Activated naive CD8-positive, alpha-beta T cell treated with anti-CD3 and anti-CD28 coated beads, Interleukin-2, amount 50 U/mL, for 24 hours (primary cell): ENCODE measurements at regions not wholly inside any gene's neighbourhood (a gene's known extent, or its start where the extent isn't known, plus 50 kb on each side); places are given as distances from the start of the nearest gene placed in this dataset.

Source experiments
- ATAC-seq: fragments of 150-1000 bp; cut with Tn5 transposase; one replicate; pipeline ENCODE4 v1.10.0; 2021
- DNase-seq: peaks from one replicate; pipeline ENCODE4 v3.0.0; 2021
- H3K27ac Mint-ChIP-seq: one replicate; pipeline ENCODE4 v1.8.0; 2021; ENCODE audit warnings: mild to moderate bottlenecking, mixed read lengths
- H3K27me3 Mint-ChIP-seq: one replicate; pipeline ENCODE4 v1.8.0; 2021; ENCODE audit warnings: mixed read lengths
- H3K36me3 Mint-ChIP-seq: one replicate; pipeline ENCODE4 v1.8.0; 2021; ENCODE audit warnings: low read depth, mixed read lengths
- H3K4me1 Mint-ChIP-seq: one replicate; pipeline ENCODE4 v1.8.0; 2021; ENCODE audit warnings: mixed read lengths
- H3K4me3 Mint-ChIP-seq: one replicate; pipeline ENCODE4 v1.8.0; 2021; ENCODE audit warnings: mild to moderate bottlenecking, moderate library complexity, mixed read lengths
- H3K9me3 Mint-ChIP-seq: one replicate; pipeline ENCODE4 v1.8.0; 2021; ENCODE audit warnings: mixed read lengths

- H3K36me3 Mint-ChIP-seq = no peaks in the 10 kb centered on the region
- peaks cover 4% of the 10 kb centered on the region for H3K9me3 Mint-ChIP-seq
- no peak for ATAC-seq
- no peaks in the 10 kb centered on the region for H3K27me3 Mint-ChIP-seq
- no peak overlapping the region for H3K27ac Mint-ChIP-seq
- H3K4me1 Mint-ChIP-seq = no peaks in the 10 kb centered on the region
- no peak overlapping the region for H3K4me3 Mint-ChIP-seq
- DNase-seq = no peak
Observed at GRCh38 chr14:53766106-53766505, 190.5 kb downstream of the BMP4 start.

DNA sequence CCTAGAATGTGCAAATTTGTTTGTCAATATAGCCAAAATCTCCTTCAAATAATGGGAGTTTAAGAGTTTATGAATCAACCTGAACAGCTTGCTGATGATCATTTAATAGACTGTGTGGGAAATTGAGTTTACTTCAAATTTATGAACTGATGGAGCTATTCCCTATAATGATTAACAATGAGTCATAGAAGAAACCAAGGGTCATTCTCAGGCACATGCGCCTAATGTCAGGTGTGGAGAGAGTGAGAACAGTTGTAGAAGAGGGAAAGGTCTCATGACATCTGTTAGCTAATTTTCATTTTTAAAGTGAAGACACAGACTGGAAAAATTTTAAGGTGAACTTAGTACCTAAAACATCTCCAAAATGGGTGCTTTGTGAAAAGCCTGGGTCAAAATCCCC, 191.8 kb downstream of the BMP4 start:
- Mint-ChIP-seq H3K36me3 (no peaks in the 10 kb centered on the region), H3K27ac (no peak overlapping the region)
- no peak for ATAC-seq

DNA sequence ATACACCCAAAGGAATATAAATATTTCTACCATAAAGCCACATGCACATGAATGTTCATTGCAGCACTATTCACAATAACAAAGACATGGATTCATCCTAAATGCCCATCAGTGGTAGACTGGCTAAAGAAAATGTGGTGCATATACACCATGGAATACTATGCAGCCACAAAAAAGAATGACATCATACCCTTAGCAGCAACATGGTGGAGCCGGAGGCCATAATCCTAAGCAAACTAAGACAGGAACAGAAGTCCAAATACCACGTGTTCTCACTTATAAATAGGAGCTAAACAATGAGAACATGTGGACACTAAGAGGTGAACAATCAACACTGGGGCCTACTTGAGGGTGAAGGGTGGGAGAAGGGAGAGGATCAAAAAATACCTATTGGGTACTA, 198.5 kb downstream of the BMP4 start:
- Mint-ChIP-seq H3K4me3 (no peak overlapping the region), H3K27me3 (no peaks in the 10 kb centered on the region), H3K4me1 (no peaks in the 10 kb centered on the region), H3K36me3 (no peaks in the 10 kb centered on the region), H3K27ac (no peak overlapping the region), H3K9me3 (peaks cover 5% of the 10 kb centered on the region)
- ATAC-seq (no peak), DNase-seq (no peak)

More for the DNA sequence above, 191.8 kb downstream of the BMP4 start:
- Mint-ChIP-seq H3K9me3 (peaks cover 4% of the 10 kb centered on the region), H3K4me3 (no peak overlapping the region), H3K4me1 (no peaks in the 10 kb centered on the region), H3K27me3 (no peaks in the 10 kb centered on the region)
- no peak for DNase-seq

GRCh38 chr14:53757732-53758131, 198.9 kb downstream of the BMP4 start:
- no peaks in the 10 kb centered on the region for H3K4me1 Mint-ChIP-seq
- no peaks in the 10 kb centered on the region for H3K36me3 Mint-ChIP-seq
- no peak overlapping the region for H3K4me3 Mint-ChIP-seq

DNA sequence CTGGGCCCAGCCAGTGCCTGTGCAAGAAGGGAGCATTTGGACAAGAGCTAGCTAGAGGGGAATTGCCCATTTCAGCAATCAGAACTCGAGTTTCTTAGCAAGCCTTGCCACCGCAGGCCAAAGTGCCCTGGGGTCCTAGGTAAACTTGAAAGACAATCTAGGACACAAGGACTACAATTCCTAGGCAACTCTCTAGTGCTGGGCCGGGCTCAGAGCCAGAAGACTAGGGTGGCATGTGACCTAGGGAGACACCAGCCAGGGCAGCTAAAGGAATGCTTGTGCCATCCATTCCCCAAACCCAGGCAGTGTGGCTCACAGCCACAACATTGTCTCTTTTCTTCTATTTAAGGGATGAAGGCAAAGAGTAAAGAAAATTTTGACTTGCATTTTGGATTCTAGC, 205.0 kb downstream of the BMP4 start:
- peaks cover 2% of the 10 kb centered on the region for H3K27me3 Mint-ChIP-seq
- H3K9me3 Mint-ChIP-seq = no peaks in the 10 kb centered on the region

More at GRCh38 chr14:53757732-53758131, 198.9 kb downstream of the BMP4 start:
- no peak overlapping the region for H3K27ac Mint-ChIP-seq
- no peak for ATAC-seq
- no peak for DNase-seq
- no peaks in the 10 kb centered on the region for H3K27me3 Mint-ChIP-seq
- H3K9me3 Mint-ChIP-seq = peaks cover 5% of the 10 kb centered on the region

GRCh38 chr14:53748691-53749090, 207.9 kb downstream of the BMP4 start:
- Mint-ChIP-seq H3K27ac (no peak overlapping the region), H3K4me1 (no peaks in the 10 kb centered on the region), H3K27me3 (peaks cover 2% of the 10 kb centered on the region), H3K36me3 (no peaks in the 10 kb centered on the region), H3K4me3 (no peak overlapping the region), H3K9me3 (no peaks in the 10 kb centered on the region)
- ATAC-seq (no peak), DNase-seq (no peak)

More for the DNA sequence above, 205.0 kb downstream of the BMP4 start:
- DNase-seq (no peak), ATAC-seq (no peak)
- H3K4me3 Mint-ChIP-seq = no peak overlapping the region
- no peaks in the 10 kb centered on the region for H3K4me1 Mint-ChIP-seq
- no peak overlapping the region for H3K27ac Mint-ChIP-seq
- H3K36me3 Mint-ChIP-seq = no peaks in the 10 kb centered on the region

DNA sequence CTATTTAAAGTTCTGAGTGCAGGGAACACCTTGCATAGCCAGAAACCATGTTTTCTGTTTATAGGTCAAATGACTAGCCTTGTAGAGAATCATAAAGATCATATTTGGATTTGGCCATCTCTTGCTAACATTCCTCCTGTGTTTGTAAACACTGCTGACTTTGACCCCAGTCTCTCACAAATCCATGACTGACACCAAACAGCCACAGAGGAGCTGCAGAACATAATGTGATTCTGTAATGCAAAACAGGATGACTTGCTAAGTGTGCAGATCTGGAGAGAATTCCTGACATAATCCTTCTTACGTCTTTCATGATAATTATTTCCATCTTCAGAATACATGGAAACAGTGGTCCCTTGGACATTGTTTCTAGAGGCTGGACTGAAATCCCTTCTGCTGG, 211.8 kb downstream of the BMP4 start:
- no peaks in the 10 kb centered on the region for H3K27me3 Mint-ChIP-seq
- no peak overlapping the region for H3K4me3 Mint-ChIP-seq
- DNase-seq = no peak

DNA sequence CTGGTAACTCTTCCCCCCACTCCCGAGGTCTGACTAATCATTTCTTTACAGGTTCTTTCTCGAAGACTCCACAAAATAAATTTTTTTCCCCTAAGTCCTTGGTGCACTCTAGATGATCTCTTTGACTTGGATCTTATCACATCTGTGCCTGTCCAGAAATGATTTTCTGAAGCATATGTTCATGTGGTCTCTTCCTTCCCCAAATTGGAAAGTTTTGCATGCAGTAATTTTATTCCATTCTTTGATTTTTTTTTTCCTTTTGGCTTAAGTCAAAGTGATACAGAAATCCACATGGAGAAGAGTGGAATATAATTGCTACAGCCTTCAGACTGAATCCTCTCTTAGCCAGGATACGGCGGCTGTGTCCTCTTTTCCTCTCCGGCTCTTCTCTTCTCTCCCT, 213.3 kb downstream of the BMP4 start:
- Mint-ChIP-seq H3K36me3 (no peaks in the 10 kb centered on the region), H3K27me3 (no peaks in the 10 kb centered on the region), H3K9me3 (no peaks in the 10 kb centered on the region), H3K4me3 (no peak overlapping the region), H3K4me1 (no peaks in the 10 kb centered on the region), H3K27ac (no peak overlapping the region)
- ATAC-seq = no peak
- DNase-seq = no peak

More for the DNA sequence above, 211.8 kb downstream of the BMP4 start:
- Mint-ChIP-seq H3K27ac (no peak overlapping the region), H3K36me3 (no peaks in the 10 kb centered on the region), H3K4me1 (no peaks in the 10 kb centered on the region), H3K9me3 (no peaks in the 10 kb centered on the region)
- ATAC-seq = no peak

- no peaks in the 10 kb centered on the region for H3K4me1 Mint-ChIP-seq
- DNase-seq = no peak
- H3K27me3 Mint-ChIP-seq = no peaks in the 10 kb centered on the region
- no peak overlapping the region for H3K27ac Mint-ChIP-seq
- ATAC-seq = no peak
- H3K9me3 Mint-ChIP-seq = no peaks in the 10 kb centered on the region
- H3K36me3 Mint-ChIP-seq = no peaks in the 10 kb centered on the region
- no peak overlapping the region for H3K4me3 Mint-ChIP-seq
Observed at GRCh38 chr14:53742233-53742620, 214.4 kb downstream of the BMP4 start.

- ATAC-seq (no peak), DNase-seq (no peak)
- Mint-ChIP-seq H3K9me3 (no peaks in the 10 kb centered on the region), H3K4me3 (no peak overlapping the region), H3K4me1 (no peaks in the 10 kb centered on the region), H3K36me3 (no peaks in the 10 kb centered on the region), H3K27ac (no peak overlapping the region), H3K27me3 (no peaks in the 10 kb centered on the region)
Observed at GRCh38 chr14:53741479-53742232, 215.0 kb downstream of the BMP4 start.

DNA sequence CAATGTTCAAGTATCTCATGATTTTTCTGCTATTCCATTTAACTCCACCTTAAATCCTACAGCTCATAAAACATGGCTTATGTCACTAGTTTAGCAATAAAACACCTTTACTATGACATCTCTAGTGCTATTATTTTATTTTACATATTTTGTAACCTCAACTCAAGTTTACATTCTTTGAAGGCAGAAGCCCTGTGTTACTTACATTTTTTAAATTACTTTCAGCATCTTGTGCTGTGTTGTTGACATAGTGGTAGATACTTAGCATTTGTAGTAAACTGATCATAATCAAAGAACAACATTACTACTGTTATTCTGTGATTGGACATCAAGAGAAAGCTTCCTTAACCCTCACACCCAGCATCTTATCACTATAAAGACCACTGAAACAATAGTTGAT, 216.1 kb downstream of the BMP4 start:
- H3K27ac Mint-ChIP-seq = no peak overlapping the region
- no peak overlapping the region for H3K4me3 Mint-ChIP-seq
- H3K9me3 Mint-ChIP-seq = no peaks in the 10 kb centered on the region
- no peak for DNase-seq
- no peak for ATAC-seq
- no peaks in the 10 kb centered on the region for H3K4me1 Mint-ChIP-seq
- H3K36me3 Mint-ChIP-seq = no peaks in the 10 kb centered on the region
- H3K27me3 Mint-ChIP-seq = peaks cover under 1% of the 10 kb centered on the region

DNA sequence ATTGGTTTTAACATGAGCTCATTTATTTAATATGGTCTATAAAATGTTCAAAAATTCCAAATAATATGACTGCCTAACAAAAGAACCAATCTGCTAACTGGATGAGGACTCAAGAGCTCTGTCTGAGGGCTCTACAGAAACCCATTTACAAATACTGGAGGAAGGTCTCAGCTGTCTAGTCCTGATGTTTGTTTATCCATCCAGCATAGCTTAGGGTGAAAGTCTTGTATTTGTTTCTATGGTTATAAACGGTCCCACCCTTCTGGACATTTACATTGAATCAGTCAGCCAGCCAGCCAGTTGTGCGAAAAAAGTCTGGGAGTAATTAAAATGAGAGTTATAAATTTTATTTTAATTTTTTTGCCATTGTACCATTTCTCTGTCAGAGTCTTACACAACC, 220.7 kb downstream of the BMP4 start:
- DNase-seq = no peak
- Mint-ChIP-seq H3K4me1 (no peaks in the 10 kb centered on the region), H3K27me3 (peaks cover 2% of the 10 kb centered on the region), H3K27ac (no peak overlapping the region), H3K4me3 (no peak overlapping the region), H3K9me3 (peaks cover 4% of the 10 kb centered on the region), H3K36me3 (no peaks in the 10 kb centered on the region)
- no peak for ATAC-seq

DNA sequence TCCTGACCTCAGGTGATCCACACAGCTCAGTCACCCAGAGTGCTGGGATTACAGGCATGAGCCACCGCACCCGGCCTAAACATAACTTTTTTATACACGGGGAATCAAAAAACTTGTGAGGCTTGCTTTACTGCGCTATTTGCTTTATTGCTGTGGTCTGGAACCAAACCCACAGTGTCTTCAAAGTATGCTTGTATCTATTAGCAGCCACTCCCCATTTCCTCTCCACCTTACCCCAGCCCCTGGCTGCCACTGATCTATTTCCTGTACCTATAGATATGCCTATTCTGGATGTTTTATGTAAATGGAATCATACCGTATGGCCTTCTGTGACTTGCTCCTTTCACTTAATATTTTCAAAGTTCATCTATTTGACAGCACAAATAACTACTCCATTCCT, 233.4 kb downstream of the BMP4 start:
- Mint-ChIP-seq H3K27me3 (no peaks in the 10 kb centered on the region), H3K36me3 (no peaks in the 10 kb centered on the region), H3K9me3 (peaks cover 8% of the 10 kb centered on the region), H3K4me3 (no peak overlapping the region), H3K27ac (no peak overlapping the region), H3K4me1 (no peaks in the 10 kb centered on the region)
- ATAC-seq (no peak), DNase-seq (no peak)

- H3K27ac Mint-ChIP-seq = no peak overlapping the region
- H3K36me3 Mint-ChIP-seq = no peaks in the 10 kb centered on the region
- no peaks in the 10 kb centered on the region for H3K27me3 Mint-ChIP-seq
- DNase-seq = no peak
- no peak for ATAC-seq
- peaks cover 8% of the 10 kb centered on the region for H3K9me3 Mint-ChIP-seq
- H3K4me1 Mint-ChIP-seq = no peaks in the 10 kb centered on the region
- no peak overlapping the region for H3K4me3 Mint-ChIP-seq
Observed at GRCh38 chr14:53719536-53719935, 237.1 kb downstream of the BMP4 start.

- Mint-ChIP-seq H3K36me3 (no peaks in the 10 kb centered on the region), H3K4me3 (no peak overlapping the region), H3K27ac (no peak overlapping the region), H3K9me3 (peaks cover 11% of the 10 kb centered on the region), H3K27me3 (no peaks in the 10 kb centered on the region), H3K4me1 (no peaks in the 10 kb centered on the region)
- ATAC-seq (no peak), DNase-seq (no peak)
Observed at GRCh38 chr14:53716578-53716977, 240.0 kb downstream of the BMP4 start.
